Endothelial cell of umbilical vein (primary cell): ENCODE measurements at regions not wholly inside any gene's neighbourhood (a gene's known extent, or its start where the extent isn't known, plus 50 kb on each side); places are given as distances from the start of the nearest gene placed in this dataset.

Experiments
- BruUV-seq: library from RNA; stranded (reverse); fragments of 400-500 nt; replicated peaks from 2 replicates; lab custom pipeline; 2021; lab: Mats Ljungman, UMichigan
- CTCF ChIA-PET: fragments of 300-600, 350-600 bp; sonication (Branson Sonifier 250); formaldehyde crosslinking; loops from one replicate; lab custom pipeline; 2021; ENCODE audit warnings: antibody characterized with exemption, inconsistent platforms; lab: Charles Lee
- POLR2A ChIA-PET: fragments of 300-600, 350-600 bp; sonication (Branson Sonifier 250); formaldehyde crosslinking; loops from one replicate; lab custom pipeline; 2021; ENCODE audit warnings: antibody characterized with exemption, inconsistent platforms; lab: Charles Lee
- DNase-seq: peaks from one replicate; pipeline ENCODE4 v3.0.0-alpha.2; 2011; ENCODE audit warnings: low read depth, low spot score
- FAIRE-seq: peaks from 2 replicates; lab custom pipeline; 2011; peaks lifted over from hg19 to GRCh38; lab: Jason Lieb, UNC
- H2AFZ ChIP-seq: 2 replicates; pipeline ENCODE4 v1.6.0; 2012; ENCODE audit warnings: low read depth, low read length, control low read depth, inconsistent platforms
- H3K27ac ChIP-seq: 2 replicates; pipeline ENCODE4 v1.5.1; 2011; ENCODE audit warnings: low read depth, mild to moderate bottlenecking, control low read depth, low read length, moderate library complexity; ENCODE audit not compliant: insufficient read depth
- H3K27me3 ChIP-seq, 2 experiments: 2 replicates each; pipeline versions ENCODE4 v1.6.0 to v1.6.1; 2011; ENCODE audit warnings: low read length in 2 of 2, mixed read lengths in 1 of 2; ENCODE audit not compliant: control insufficient read depth in 2 of 2, insufficient read depth in 2 of 2
- H3K36me3 ChIP-seq, 2 experiments: 2 replicates in 1 of 2; 3 replicates in 1 of 2; pipeline ENCODE4 v1.5.1; 2011; ENCODE audit warnings: low read length in 2 of 2, mild to moderate bottlenecking in 1 of 2, moderate library complexity in 1 of 2; ENCODE audit not compliant: control insufficient read depth in 2 of 2, insufficient read depth in 2 of 2; ENCODE audit errors: extremely low read depth in 1 of 2
- H3K4me1 ChIP-seq: 3 replicates; pipeline ENCODE4 v1.5.1; 2011; ENCODE audit warnings: mild to moderate bottlenecking, low read length; ENCODE audit not compliant: control insufficient read depth, insufficient read depth; ENCODE audit errors: extremely low read depth
- H3K4me2 ChIP-seq: 2 replicates; pipeline ENCODE4 v1.6.1; 2011; ENCODE audit warnings: low read length, control low read depth, mixed read lengths; ENCODE audit not compliant: insufficient read depth
- H3K4me3 ChIP-seq, 3 experiments: fragments of 200-600 bp in 1 of 3; sonication (generic), shearing (Covaris generic) in 1 of 3; replicated peaks in 1 of 3; 2 replicates each; pipeline ENCODE4 v1.5.1; 2011 to 2016; ENCODE audit warnings: control low read depth in 3 of 3, low read length in 3 of 3, mild to moderate bottlenecking in 2 of 3, inconsistent platforms in 1 of 3, low read depth in 1 of 3, moderate library complexity in 1 of 3; ENCODE audit not compliant: insufficient read depth in 1 of 3
- H3K79me2 ChIP-seq: 2 replicates; pipeline ENCODE4 v1.6.0; 2012; ENCODE audit warnings: low read length, inconsistent platforms; ENCODE audit not compliant: control insufficient read depth, insufficient read depth
- H3K9ac ChIP-seq: replicated peaks from 2 replicates; pipeline ENCODE3; 2011; ENCODE audit warnings: low read length, control low read depth; ENCODE audit not compliant: insufficient read depth; ENCODE audit errors: extremely low read depth
- H3K9me1 ChIP-seq: replicated peaks from 3 replicates; pipeline ENCODE4 v1.6.0; 2011; ENCODE audit warnings: mild to moderate bottlenecking, low read length; ENCODE audit not compliant: control insufficient read depth, insufficient read depth; ENCODE audit errors: extremely low read depth
- H3K9me3 ChIP-seq: replicated peaks from 2 replicates; pipeline ENCODE4 v1.5.1; 2012; ENCODE audit warnings: low read length, inconsistent platforms; ENCODE audit not compliant: control insufficient read depth, insufficient read depth
- H4K20me1 ChIP-seq: replicated peaks from 2 replicates; pipeline ENCODE3; 2011; ENCODE audit warnings: mild to moderate bottlenecking, low read length; ENCODE audit not compliant: control insufficient read depth, insufficient read depth; ENCODE audit errors: extremely low read depth
- FOS ChIP-seq: IDR thresholded peaks from 2 replicates; pipeline ENCODE4 v1.6.1; 2011; ENCODE audit warnings: mild to moderate bottlenecking, low read length, moderate library complexity, borderline replicate concordance; ENCODE audit not compliant: insufficient read depth
- GATA2 ChIP-seq: IDR thresholded peaks from 2 replicates; pipeline ENCODE4 v1.7.0; 2011; ENCODE audit warnings: low read depth, mild to moderate bottlenecking, moderate library complexity, mixed read lengths, low read length; ENCODE audit not compliant: insufficient read length, insufficient read depth
- JUN ChIP-seq: IDR thresholded peaks from 2 replicates; pipeline ENCODE4 v1.6.1; 2011; ENCODE audit warnings: borderline replicate concordance, low read depth; ENCODE audit not compliant: insufficient read length, insufficient read depth
- MYC ChIP-seq: IDR thresholded peaks from one replicate; pipeline ENCODE4 v1.6.1; 2011; ENCODE audit warnings: mild to moderate bottlenecking, low read depth, low read length
- POLR2A ChIP-seq: IDR thresholded peaks from 2 replicates; pipeline ENCODE4 v1.6.1; 2012; ENCODE audit warnings: low read depth, mild to moderate bottlenecking, control low read depth, low read length
- dilution Hi-C: fragments of 300-500 bp; cut with MboI; formaldehyde crosslinking; loops from one replicate; pipeline ENCODE4 v1.15.0; 2019; ENCODE audit warnings: low sequenced_read_pairs; ENCODE audit not compliant: extremely low pct_ligation_motif_present
- intact Hi-C: fragments of 100-400 bp; cut with micrococcal nuclease; formaldehyde crosslinking; loops from one replicate; pipeline ENCODE4 v1.10.0; 2022
- TF ChIP-seq, protein P1 (sequence below): IDR thresholded peaks from 2 replicates; pipeline ENCODE4 v1.6.1; 2011; ENCODE audit not compliant: insufficient read depth, insufficient read length
- TF ChIP-seq, protein P2 (sequence below), 2 donors: IDR thresholded peaks; 1 replicate in 1 of 2; 2 replicates in 1 of 2; pipeline ENCODE4 v1.5.1; 2011; ENCODE audit warnings: low read length in 2 of 2, mild to moderate bottlenecking in 2 of 2, moderate library complexity in 2 of 2, control low read depth in 1 of 2, inconsistent platforms in 1 of 2, low read depth in 1 of 2; ENCODE audit not compliant: insufficient read depth in 1 of 2; ENCODE audit errors: extremely low read depth in 1 of 2

DNA sequence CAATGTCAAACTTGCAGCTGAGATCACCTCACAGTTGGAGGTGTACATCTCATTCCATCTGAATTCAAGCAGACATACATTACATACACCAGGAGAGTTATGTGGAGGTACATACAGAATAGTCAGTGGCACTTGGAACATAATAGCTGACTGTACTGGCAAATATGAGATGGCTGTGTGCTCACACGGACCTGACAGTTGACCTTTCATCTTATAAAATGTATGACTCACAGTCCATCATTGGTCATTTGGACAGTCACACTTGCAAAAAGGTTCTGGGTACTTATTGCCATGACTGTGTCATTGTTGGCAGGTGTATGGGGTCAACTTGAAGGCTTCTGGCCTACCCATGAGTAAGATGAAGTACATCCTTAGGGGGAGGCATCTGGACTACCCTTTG, 88.6 kb upstream of the WDR1 start:
- H2AFZ ChIP-seq: no peak overlapping the region
- H4K20me1 ChIP-seq: no peaks in the 10 kb centered on the region
- H3K9me3 ChIP-seq: no peaks in the 10 kb centered on the region
- dilution Hi-C loops: no loop called here
- H3K4me2 ChIP-seq: no peak overlapping the region
- H3K4me1 ChIP-seq: no peaks in the 10 kb centered on the region
- H3K27ac ChIP-seq: no peak overlapping the region
- no peak overlapping the region for H3K4me3 ChIP-seq
- no TSS peak for BruUV-seq
- no peak overlapping the region for H3K9ac ChIP-seq
- H3K27me3 ChIP-seq: no peaks in the 10 kb centered on the region
- DNase-seq (no peak), FAIRE-seq (no peak)
- ChIA-PET CTCF (no interaction called here), POLR2A (no interaction called here)
- no peak for TF ChIP-seq MYC
- peak; percentile 54 for TF ChIP-seq FOS
- TF ChIP-seq, protein P1, sequence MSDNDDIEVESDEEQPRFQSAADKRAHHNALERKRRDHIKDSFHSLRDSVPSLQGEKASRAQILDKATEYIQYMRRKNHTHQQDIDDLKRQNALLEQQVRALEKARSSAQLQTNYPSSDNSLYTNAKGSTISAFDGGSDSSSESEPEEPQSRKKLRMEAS: no peak
- TF ChIP-seq, protein P2, sequence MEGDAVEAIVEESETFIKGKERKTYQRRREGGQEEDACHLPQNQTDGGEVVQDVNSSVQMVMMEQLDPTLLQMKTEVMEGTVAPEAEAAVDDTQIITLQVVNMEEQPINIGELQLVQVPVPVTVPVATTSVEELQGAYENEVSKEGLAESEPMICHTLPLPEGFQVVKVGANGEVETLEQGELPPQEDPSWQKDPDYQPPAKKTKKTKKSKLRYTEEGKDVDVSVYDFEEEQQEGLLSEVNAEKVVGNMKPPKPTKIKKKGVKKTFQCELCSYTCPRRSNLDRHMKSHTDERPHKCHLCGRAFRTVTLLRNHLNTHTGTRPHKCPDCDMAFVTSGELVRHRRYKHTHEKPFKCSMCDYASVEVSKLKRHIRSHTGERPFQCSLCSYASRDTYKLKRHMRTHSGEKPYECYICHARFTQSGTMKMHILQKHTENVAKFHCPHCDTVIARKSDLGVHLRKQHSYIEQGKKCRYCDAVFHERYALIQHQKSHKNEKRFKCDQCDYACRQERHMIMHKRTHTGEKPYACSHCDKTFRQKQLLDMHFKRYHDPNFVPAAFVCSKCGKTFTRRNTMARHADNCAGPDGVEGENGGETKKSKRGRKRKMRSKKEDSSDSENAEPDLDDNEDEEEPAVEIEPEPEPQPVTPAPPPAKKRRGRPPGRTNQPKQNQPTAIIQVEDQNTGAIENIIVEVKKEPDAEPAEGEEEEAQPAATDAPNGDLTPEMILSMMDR (IDR thresholded peaks at IDR 0.05; ENCODE audit: extremely low read depth in 1 of 2, insufficient read depth in 1 of 2, low read depth in 1 of 2, low read length in 2 of 2): no peak
- no peak for TF ChIP-seq JUN
- TF ChIP-seq POLR2A: no peak
- no peak for TF ChIP-seq GATA2
- intact Hi-C loops: no loop called here
- no peaks in the 10 kb centered on the region for H3K79me2 ChIP-seq
- H3K36me3 ChIP-seq: no peaks in the 10 kb centered on the region
- H3K9me1 ChIP-seq: no peaks in the 10 kb centered on the region
